Hepatocyte (in vitro differentiated cells): ENCODE measurements at regions not wholly inside any gene's neighbourhood (a gene's known extent, or its start where the extent isn't known, plus 50 kb on each side); places are given as distances from the start of the nearest gene placed in this dataset.

Source experiments
- DNase-seq: peaks from one replicate; pipeline ENCODE4 v3.0.0-alpha.2; 2016; ENCODE audit warnings: low spot score
- H2AFZ ChIP-seq: fragments of 200-600 bp; sonication (generic); 2 replicates; pipeline ENCODE4 v1.6.0; 2016; ENCODE audit warnings: antibody characterized with exemption, mild to moderate bottlenecking
- H3K27ac ChIP-seq: fragments of 200-600 bp; sonication (generic); 2 replicates; pipeline ENCODE4 v1.5.1; 2016; ENCODE audit warnings: mild to moderate bottlenecking
- H3K27me3 ChIP-seq: fragments of 200-600 bp; sonication (generic); 2 replicates; pipeline ENCODE4 v1.6.1; 2016
- H3K36me3 ChIP-seq: fragments of 200-600 bp; sonication (generic); replicated peaks from 2 replicates; pipeline ENCODE4 v1.5.1; 2016; ENCODE audit warnings: low read depth; ENCODE audit not compliant: insufficient read depth
- H3K4me1 ChIP-seq: fragments of 200-600 bp; sonication (generic); 2 replicates; pipeline ENCODE4 v1.5.1; 2016; ENCODE audit warnings: mild to moderate bottlenecking, moderate library complexity; ENCODE audit not compliant: insufficient read depth
- H3K4me2 ChIP-seq: fragments of 200-600 bp; sonication (generic); 2 replicates; pipeline ENCODE4 v1.6.0; 2016
- H3K4me3 ChIP-seq: fragments of 200-600 bp; sonication (generic); 2 replicates; pipeline ENCODE4 v1.5.1; 2016; ENCODE audit warnings: mild to moderate bottlenecking
- H3K79me2 ChIP-seq: fragments of 200-600 bp; sonication (generic); 2 replicates; pipeline ENCODE4 v1.6.0; 2017; ENCODE audit warnings: mild to moderate bottlenecking
- H3K9me2 ChIP-seq: fragments of 200-600 bp; sonication (generic); replicated peaks from 2 replicates; pipeline ENCODE4 v1.6.0; 2017; ENCODE audit warnings: mild to moderate bottlenecking; ENCODE audit not compliant: insufficient read depth
- H3K9me3 ChIP-seq: fragments of 200-600 bp; sonication (generic); 2 replicates; pipeline ENCODE4 v1.5.1; 2016; ENCODE audit warnings: low read depth, mild to moderate bottlenecking
- H4K20me1 ChIP-seq: fragments of 200-600 bp; sonication (generic); 2 replicates; pipeline ENCODE4 v1.6.0; 2016; ENCODE audit warnings: mild to moderate bottlenecking; ENCODE audit not compliant: insufficient read depth, poor library complexity, severe bottlenecking
- EZH2 ChIP-seq: fragments of 200-600 bp; sonication (generic); IDR thresholded peaks from 2 replicates; pipeline ENCODE4 v1.6.1; 2016; ENCODE audit warnings: antibody characterized with exemption, mild to moderate bottlenecking, borderline replicate concordance
- EZH2phosphoT487 ChIP-seq: fragments of 200-600 bp; sonication (generic); IDR thresholded peaks from one replicate; pipeline ENCODE4 v1.6.1; 2018; ENCODE audit warnings: antibody characterized with exemption, mild to moderate bottlenecking, low read depth, moderate library complexity; ENCODE audit not compliant: unreplicated experiment, severe bottlenecking
- WGBS: methylation state at CpG from one replicate; pipeline ENCODE4 v1.1.6; 2016; ENCODE audit warnings: low lambda C conversion rate; ENCODE audit errors: missing lambda C conversion rate; 5-methylcytosine and 5-hydroxymethylcytosine counted together
- TF ChIP-seq, protein P1 (sequence below): fragments of 200-600 bp; sonication (generic); IDR thresholded peaks from 2 replicates; pipeline ENCODE4 v1.5.1; 2016; ENCODE audit warnings: antibody characterized with exemption, mild to moderate bottlenecking; ENCODE audit not compliant: poor library complexity

DNA sequence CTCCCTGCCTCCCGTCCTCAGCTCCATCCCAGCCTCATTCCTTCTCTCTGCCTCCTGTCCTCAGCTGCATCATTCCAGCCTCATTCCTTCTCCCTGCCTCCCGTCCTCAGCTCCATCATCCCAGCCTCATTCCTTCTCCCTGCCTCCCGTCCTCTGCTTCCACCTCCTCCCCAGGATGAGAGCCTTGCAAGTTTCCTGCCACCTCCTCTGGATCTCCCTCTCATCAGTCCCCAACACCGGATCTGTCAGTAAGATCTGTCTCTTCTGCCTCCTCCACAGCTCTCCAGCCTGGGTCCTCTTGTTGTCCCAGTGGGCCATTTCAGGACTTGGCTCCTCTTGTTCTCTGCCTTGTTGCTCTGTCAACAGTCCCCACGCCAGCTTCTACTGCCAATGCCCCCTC lies 130.9 kb downstream of the NDUFA10 start:
- Histone ChIP-seq H3K9me2 (no peaks in the 10 kb centered on the region), H3K27me3 (peaks cover 4% of the 10 kb centered on the region), H3K4me3 (no peak overlapping the region), H4K20me1 (no peaks in the 10 kb centered on the region), H3K4me2 (no peak overlapping the region), H3K9me3 (no peaks in the 10 kb centered on the region), H3K4me1 (no peaks in the 10 kb centered on the region), H3K79me2 (no peaks in the 10 kb centered on the region), H3K36me3 (no peaks in the 10 kb centered on the region), H3K27ac (no peak overlapping the region), H2AFZ (no peak overlapping the region)
- 81% methylated on average over 5 of the region's 5 CpGs for WGBS
- no peak for DNase-seq
- no peak for TF ChIP-seq EZH2
- TF ChIP-seq, protein P1, sequence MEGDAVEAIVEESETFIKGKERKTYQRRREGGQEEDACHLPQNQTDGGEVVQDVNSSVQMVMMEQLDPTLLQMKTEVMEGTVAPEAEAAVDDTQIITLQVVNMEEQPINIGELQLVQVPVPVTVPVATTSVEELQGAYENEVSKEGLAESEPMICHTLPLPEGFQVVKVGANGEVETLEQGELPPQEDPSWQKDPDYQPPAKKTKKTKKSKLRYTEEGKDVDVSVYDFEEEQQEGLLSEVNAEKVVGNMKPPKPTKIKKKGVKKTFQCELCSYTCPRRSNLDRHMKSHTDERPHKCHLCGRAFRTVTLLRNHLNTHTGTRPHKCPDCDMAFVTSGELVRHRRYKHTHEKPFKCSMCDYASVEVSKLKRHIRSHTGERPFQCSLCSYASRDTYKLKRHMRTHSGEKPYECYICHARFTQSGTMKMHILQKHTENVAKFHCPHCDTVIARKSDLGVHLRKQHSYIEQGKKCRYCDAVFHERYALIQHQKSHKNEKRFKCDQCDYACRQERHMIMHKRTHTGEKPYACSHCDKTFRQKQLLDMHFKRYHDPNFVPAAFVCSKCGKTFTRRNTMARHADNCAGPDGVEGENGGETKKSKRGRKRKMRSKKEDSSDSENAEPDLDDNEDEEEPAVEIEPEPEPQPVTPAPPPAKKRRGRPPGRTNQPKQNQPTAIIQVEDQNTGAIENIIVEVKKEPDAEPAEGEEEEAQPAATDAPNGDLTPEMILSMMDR: no peak
- no peak for TF ChIP-seq EZH2phosphoT487

DNA sequence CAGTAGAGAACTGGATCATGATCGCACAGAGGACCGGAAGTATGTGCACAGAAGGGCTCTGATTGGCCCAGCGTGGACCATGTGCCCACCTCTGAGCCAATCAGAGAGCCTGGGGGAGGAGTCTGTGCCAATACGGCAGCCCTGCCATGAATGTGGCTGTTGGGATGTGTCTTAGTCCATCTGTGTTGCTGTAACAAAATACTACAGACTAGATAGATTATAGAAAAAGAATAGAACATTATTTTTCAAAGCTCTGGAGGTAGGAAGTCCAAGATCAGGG lies 132.0 kb downstream of the NDUFA10 start:
- H3K9me2 ChIP-seq: no peaks in the 10 kb centered on the region
- no peaks in the 10 kb centered on the region for H3K4me1 ChIP-seq
- no peaks in the 10 kb centered on the region for H4K20me1 ChIP-seq
- H3K9me3 ChIP-seq: no peaks in the 10 kb centered on the region
- peaks cover 4% of the 10 kb centered on the region for H3K27me3 ChIP-seq
- H3K79me2 ChIP-seq: no peaks in the 10 kb centered on the region
- no peak overlapping the region for H3K27ac ChIP-seq
- H3K36me3 ChIP-seq: no peaks in the 10 kb centered on the region
- no peak for DNase-seq
- TF ChIP-seq EZH2 (no peak), EZH2phosphoT487 (no peak)
- TF ChIP-seq, protein P1: no peak
- WGBS: 72% methylated on average over 4 of the region's 4 CpGs
- H3K4me2 ChIP-seq: no peak overlapping the region
- H3K4me3 ChIP-seq: no peak overlapping the region
- H2AFZ ChIP-seq: no peak overlapping the region

DNA sequence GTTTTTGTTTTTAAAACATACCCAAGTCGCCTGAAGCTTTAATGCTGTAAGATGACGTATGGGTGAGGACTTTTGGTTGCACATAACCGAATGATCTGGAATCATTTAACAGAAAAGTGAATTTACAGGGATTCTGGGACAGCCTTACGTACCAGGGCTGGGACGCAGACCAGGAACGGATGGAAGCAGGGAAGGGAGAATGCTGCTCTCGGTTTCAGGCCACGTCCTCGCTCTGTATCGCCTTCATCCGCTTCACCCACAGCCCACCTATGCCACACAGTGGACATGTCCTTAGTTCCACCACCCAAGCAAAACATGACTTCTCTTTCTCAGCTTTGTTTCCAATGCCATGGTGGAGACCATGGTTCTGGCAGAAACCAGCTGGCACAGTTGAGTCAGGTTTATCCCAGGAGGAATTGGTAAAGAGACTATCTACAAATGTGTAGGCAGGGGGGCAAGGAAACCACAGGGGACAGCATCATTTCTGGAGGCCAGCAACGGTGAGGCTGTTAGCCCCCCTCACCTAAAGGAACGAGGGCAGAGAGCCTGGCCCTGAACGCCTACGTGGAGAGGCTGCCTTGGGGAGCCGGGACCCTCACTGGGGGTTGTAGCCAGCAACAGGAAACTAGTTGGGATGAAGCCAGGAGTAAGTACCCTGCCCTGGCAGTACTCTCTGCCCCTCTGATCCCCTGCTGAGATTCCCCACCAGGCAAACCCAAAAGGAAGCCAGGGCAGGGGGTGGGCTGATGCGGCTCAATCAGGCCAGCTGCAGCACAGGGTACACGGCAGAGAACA lies 132.5 kb downstream of the NDUFA10 start:
- Histone ChIP-seq H4K20me1 (no peaks in the 10 kb centered on the region), H3K4me1 (no peaks in the 10 kb centered on the region), H3K79me2 (no peaks in the 10 kb centered on the region), H3K36me3 (no peaks in the 10 kb centered on the region), H2AFZ (no peak overlapping the region), H3K4me2 (no peak overlapping the region), H3K9me3 (no peaks in the 10 kb centered on the region), H3K9me2 (no peaks in the 10 kb centered on the region), H3K27me3 (peaks cover 4% of the 10 kb centered on the region), H3K27ac (no peak overlapping the region), H3K4me3 (no peak overlapping the region)
- TF ChIP-seq, protein P1: no peak
- TF ChIP-seq EZH2phosphoT487 (no peak), EZH2 (no peak)
- DNase-seq: no peak
- 90% methylated on average over 18 of the region's 18 CpGs for WGBS

DNA sequence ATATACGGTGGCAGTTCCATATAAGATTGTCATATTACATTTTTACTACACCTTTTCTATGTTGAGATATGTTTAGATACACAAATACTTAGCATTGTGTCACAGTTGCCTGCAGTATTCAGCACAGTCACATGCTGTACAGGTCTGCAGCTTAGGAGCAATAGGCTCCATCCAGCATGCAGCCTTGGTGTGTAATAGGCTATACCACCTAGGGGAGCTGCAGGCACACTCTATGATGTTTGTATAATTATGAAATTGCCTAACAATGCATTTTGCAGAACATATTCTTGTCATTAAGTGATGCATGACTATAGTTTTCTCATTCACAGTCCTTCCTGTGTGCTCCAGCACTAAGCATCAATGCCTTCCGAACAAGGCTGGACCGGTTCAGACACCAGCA lies 133.4 kb downstream of the NDUFA10 start:
- TF ChIP-seq, protein P1: no peak
- no peak for TF ChIP-seq EZH2phosphoT487
- no peak for TF ChIP-seq EZH2
- Histone ChIP-seq H4K20me1 (no peaks in the 10 kb centered on the region), H3K4me3 (no peak overlapping the region), H3K36me3 (no peaks in the 10 kb centered on the region), H2AFZ (no peak overlapping the region), H3K27me3 (peaks cover 4% of the 10 kb centered on the region), H3K9me3 (no peaks in the 10 kb centered on the region), H3K79me2 (no peaks in the 10 kb centered on the region), H3K9me2 (no peaks in the 10 kb centered on the region), H3K4me1 (no peaks in the 10 kb centered on the region), H3K4me2 (no peak overlapping the region), H3K27ac (no peak overlapping the region)
- WGBS: 97% methylated on average over 3 of the region's 3 CpGs
- no peak for DNase-seq
